Stomach (tissue), 8 donors: ENCODE measurements at regions not wholly inside any gene's neighbourhood (a gene's known extent, or its start where the extent isn't known, plus 50 kb on each side); places are given as distances from the start of the nearest gene placed in this dataset.

ENCODE experiments used
- DNase-seq, 2 donors: peaks; one replicate each; pipeline versions ENCODE4 v3.0.0 to v3.0.0-alpha.2; 2013 to 2019
- H3K27ac ChIP-seq, 5 donors: fragments of 200-600 bp in 4 of 5; sonication (generic) in 4 of 5; one replicate each; pipeline ENCODE4 v1.5.1; 2013 to 2019; ENCODE audit warnings: mild to moderate bottlenecking in 1 of 5, moderate library complexity in 1 of 5
- H3K27me3 ChIP-seq, 3 donors: fragments of 200-600 bp; sonication (generic); one replicate each; pipeline ENCODE4 v1.5.1; 2017 to 2019; ENCODE audit warnings: mixed run types in 1 of 3
- H3K36me3 ChIP-seq, 4 donors: fragments of 200-600 bp; sonication (generic); 1 replicate in 3 of 4; 2 replicates in 1 of 4; pipeline ENCODE4 v1.5.1; 2016 to 2019
- H3K4me1 ChIP-seq, 4 donors: fragments of 200-600 bp; sonication (generic); one replicate each; pipeline ENCODE4 v1.5.1; 2016 to 2019
- H3K4me3 ChIP-seq, 4 donors: fragments of 200-600 bp; sonication (generic) in 3 of 4; one replicate each; pipeline ENCODE4 v1.5.1; 2016 to 2019; ENCODE audit warnings: mild to moderate bottlenecking in 1 of 4
- H3K9me3 ChIP-seq, 4 donors: fragments of 200-600 bp; sonication (generic); one replicate each; pipeline ENCODE4 v1.5.1; 2016 to 2019
- EP300 ChIP-seq: sonication (generic); formaldehyde crosslinking; IDR thresholded peaks from one replicate; pipeline ENCODE4 v1.6.1; 2017; ENCODE audit warnings: antibody characterized with exemption
- POLR2A ChIP-seq, 4 donors: fragments of 450-650 bp; IDR thresholded peaks; one replicate each; pipeline ENCODE4 v1.6.1; 2016; ENCODE audit warnings: antibody characterized with exemption in 4 of 4, control low read depth in 2 of 4, mild to moderate bottlenecking in 1 of 4, moderate library complexity in 1 of 4
- POLR2AphosphoS5 ChIP-seq, 3 donors: sonication (generic); formaldehyde crosslinking; IDR thresholded peaks; one replicate each; pipeline ENCODE4 v1.6.1; 2016; ENCODE audit warnings: antibody characterized with exemption in 3 of 3
- WGBS, 5 donors: extraction: QIAGEN DNeasy Blood & Tissue Kit in 3 of 5; methylation state at CpG; one replicate each; pipeline versions ENCODE4 v1.1.5 to v1.1.7; 2013 to 2018; 5-methylcytosine and 5-hydroxymethylcytosine counted together
- intact Hi-C: fragments of 100-400 bp; cut with DNase I; formaldehyde crosslinking; loops from one replicate; pipeline ENCODE4 v1.15.1; 2023; ENCODE audit warnings: low total_unique reads
- TF ChIP-seq, protein P1 (sequence below), 7 experiments: fragments of 450-650 bp in 4 of 7; fragments of 200-600 bp in 3 of 7; sonication (generic) in 3 of 7; IDR thresholded peaks; one replicate each; pipeline ENCODE4 v1.5.1; 2016 to 2019; ENCODE audit warnings: antibody characterized with exemption in 7 of 7, control low read depth in 2 of 7, mild to moderate bottlenecking in 1 of 7
- donor health status: healthy with polysubstance abuse.
- donor health status: Bipolar disorder and iron deficiency.
- donor health status: healthy.

DNA sequence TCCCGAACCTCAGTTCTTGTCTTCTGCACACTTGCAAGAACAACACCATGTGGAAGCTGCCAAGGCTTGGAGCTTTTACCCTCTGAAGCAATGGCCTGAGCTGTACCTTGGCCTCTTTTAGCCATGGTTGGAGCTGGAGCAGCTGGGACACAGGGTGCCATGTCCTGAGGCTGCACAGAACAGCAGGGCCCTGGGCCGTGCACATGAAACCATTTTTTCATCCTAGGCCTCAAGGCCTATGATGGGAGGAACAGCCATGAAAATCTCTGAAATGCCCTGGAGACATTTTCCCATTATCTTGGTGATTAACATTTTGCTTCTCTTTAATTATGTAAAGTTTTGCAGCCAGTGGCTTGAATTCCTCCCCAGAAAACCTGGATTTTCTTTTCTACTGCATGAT, 817.8 kb upstream of the CXADR start:
- TF ChIP-seq POLR2A (IDR thresholded peaks at IDR 0.05) (no peak), POLR2AphosphoS5 (IDR thresholded peaks at IDR 0.05) (no peak), EP300 (no peak)
- TF ChIP-seq, protein P1, sequence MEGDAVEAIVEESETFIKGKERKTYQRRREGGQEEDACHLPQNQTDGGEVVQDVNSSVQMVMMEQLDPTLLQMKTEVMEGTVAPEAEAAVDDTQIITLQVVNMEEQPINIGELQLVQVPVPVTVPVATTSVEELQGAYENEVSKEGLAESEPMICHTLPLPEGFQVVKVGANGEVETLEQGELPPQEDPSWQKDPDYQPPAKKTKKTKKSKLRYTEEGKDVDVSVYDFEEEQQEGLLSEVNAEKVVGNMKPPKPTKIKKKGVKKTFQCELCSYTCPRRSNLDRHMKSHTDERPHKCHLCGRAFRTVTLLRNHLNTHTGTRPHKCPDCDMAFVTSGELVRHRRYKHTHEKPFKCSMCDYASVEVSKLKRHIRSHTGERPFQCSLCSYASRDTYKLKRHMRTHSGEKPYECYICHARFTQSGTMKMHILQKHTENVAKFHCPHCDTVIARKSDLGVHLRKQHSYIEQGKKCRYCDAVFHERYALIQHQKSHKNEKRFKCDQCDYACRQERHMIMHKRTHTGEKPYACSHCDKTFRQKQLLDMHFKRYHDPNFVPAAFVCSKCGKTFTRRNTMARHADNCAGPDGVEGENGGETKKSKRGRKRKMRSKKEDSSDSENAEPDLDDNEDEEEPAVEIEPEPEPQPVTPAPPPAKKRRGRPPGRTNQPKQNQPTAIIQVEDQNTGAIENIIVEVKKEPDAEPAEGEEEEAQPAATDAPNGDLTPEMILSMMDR (IDR thresholded peaks at IDR 0.05), result no peak

DNA sequence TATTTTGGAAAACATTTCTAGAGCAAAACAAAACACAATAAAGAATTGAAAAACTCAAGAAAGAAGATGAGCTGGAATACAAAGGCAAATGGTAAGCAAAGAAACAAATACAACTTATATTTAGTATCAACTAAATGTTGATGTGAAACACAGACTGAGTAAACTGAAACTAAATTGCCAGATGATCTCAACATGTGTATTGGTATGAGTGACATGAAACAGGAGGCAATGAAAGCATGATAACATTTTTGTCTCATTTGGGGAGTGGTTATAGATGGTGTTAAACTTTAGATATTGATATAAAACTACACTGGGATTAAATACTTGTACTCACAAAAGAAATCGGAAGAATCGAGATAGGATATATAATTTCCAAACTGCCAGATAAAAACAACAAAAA, 805.6 kb upstream of the CXADR start:
- H3K9me3 ChIP-seq, result no peaks in the 10 kb centered on the region
- no peak overlapping the region for H3K27ac ChIP-seq
- no peaks in the 10 kb centered on the region for H3K36me3 ChIP-seq
- no peak for DNase-seq
- intact Hi-C loops, result no loop called here
- no peaks in the 10 kb centered on the region for H3K27me3 ChIP-seq
- 84 to 88% (median 87%) methylated on average over 2 of the region's 2 CpGs for whole genome bisulfite sequencing, 5 donors
- TF ChIP-seq POLR2AphosphoS5 (IDR thresholded peaks at IDR 0.05), result no peak
- TF ChIP-seq, protein P1 (IDR thresholded peaks at IDR 0.05), result no peak
- TF ChIP-seq EP300, result no peak
- no peak for TF ChIP-seq POLR2A (IDR thresholded peaks at IDR 0.05)
- no peak overlapping the region for H3K4me3 ChIP-seq
- H3K4me1 ChIP-seq, result no peaks in the 10 kb centered on the region

More for the DNA sequence above, 817.8 kb upstream of the CXADR start:
- H3K36me3 ChIP-seq, result no peaks in the 10 kb centered on the region
- intact Hi-C loops, result no loop called here
- peaks cover 0 to 15% (median 10%) of the 10 kb centered on the region in 4 donors for H3K9me3 ChIP-seq
- no peaks in the 10 kb centered on the region for H3K27me3 ChIP-seq
- H3K4me3 ChIP-seq, result no peak overlapping the region
- DNase-seq, result no peak
- 85 to 100% (median 93%) methylated on average over 1 to 2 of the region's 2 CpGs for WGBS, 5 donors
- no peak overlapping the region for H3K27ac ChIP-seq
- H3K4me1 ChIP-seq, result no peaks in the 10 kb centered on the region

DNA sequence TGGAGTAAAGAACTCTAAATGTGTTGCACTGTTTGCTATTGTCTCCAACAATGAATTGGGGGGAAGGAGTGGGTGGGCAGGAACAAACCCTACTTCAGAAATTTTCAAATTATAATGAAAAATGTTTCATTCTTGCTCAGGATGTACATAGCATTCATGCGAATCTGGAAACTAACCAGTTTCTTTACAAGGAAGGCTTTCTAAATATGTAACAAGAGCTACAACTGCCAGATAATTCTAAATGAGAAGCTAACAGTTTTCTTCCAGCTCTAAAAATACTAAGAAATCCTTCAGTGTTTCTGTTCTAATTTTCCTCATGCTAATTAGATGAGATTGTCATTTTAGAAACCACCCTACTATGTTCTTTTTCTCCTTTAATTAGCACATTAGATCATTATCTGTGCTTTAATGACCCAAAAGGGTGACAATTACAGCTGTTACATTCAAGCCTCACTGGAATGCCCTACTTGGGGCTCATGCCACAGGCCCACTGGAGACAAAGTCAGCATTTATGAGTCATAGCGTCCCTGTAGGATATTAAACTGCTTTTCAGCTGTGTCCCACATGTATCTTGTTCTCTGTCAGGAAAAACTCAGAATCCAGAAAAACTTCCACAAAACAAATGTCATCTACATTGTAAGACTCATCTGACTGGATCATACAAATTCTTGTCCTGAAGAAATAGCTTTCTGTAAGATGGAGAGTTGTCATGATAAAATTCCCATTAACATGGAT, 804.6 kb upstream of the CXADR start:
- Histone ChIP-seq H3K27ac (no peak overlapping the region), H3K36me3 (no peaks in the 10 kb centered on the region), H3K4me3 (no peak overlapping the region), H3K4me1 (no peaks in the 10 kb centered on the region), H3K27me3 (no peaks in the 10 kb centered on the region), H3K9me3 (no peaks in the 10 kb centered on the region)
- intact Hi-C loops, result no loop called here
- no peak for DNase-seq
- TF ChIP-seq EP300 (no peak), POLR2AphosphoS5 (IDR thresholded peaks at IDR 0.05) (no peak), POLR2A (IDR thresholded peaks at IDR 0.05) (no peak)
- TF ChIP-seq, protein P1 (IDR thresholded peaks at IDR 0.05), result no peak
- 41 to 80% (median 58%) methylated on average over 2 of the region's 2 CpGs for WGBS, 5 donors

DNA sequence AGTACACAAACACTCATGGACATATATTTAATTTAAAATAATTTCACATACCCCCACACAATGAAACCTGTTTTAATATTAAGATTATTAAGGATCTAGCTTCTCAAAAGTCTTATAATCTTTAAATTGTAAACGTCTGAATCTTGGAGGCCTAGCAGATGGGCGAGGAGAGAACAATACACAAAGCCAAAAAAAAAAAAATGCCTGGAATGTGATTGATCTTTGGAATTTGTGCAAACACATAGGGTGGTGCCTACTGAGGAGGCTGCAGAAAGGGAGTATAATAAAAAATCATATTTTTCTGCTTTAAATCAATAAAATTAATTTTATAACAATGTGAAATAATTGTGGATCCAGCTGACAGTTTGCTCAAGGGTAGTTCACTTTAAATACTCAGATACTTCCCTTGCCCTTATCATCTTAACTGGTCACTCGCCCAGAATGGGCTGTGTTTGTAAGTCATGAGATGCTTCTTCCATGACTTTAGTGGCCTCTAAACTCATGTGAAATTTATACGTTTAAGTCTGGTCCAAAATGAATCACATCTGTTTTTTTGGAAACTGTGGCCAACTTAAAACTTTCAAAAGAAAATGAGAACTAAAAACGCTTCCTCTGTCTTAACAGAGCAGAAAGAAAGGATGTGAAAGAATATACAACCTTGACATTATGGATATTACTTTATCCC, 802.8 kb upstream of the CXADR start:
- no peak overlapping the region for H3K4me3 ChIP-seq
- peak in 1 of 2 donors; percentile 76 for DNase-seq
- no peak overlapping the region for H3K27ac ChIP-seq
- H3K9me3 ChIP-seq, result no peaks in the 10 kb centered on the region
- no peaks in the 10 kb centered on the region for H3K36me3 ChIP-seq
- H3K4me1 ChIP-seq, result no peaks in the 10 kb centered on the region
- intact Hi-C loops, result no loop called here
- 25 to 36% (median 30%) methylated on average over 5 of the region's 5 CpGs for WGBS, 5 donors
- TF ChIP-seq EP300 (no peak), POLR2A (IDR thresholded peaks at IDR 0.05) (no peak), POLR2AphosphoS5 (IDR thresholded peaks at IDR 0.05) (no peak)
- TF ChIP-seq, protein P1 (IDR thresholded peaks at IDR 0.05), result no peak
- H3K27me3 ChIP-seq, result no peaks in the 10 kb centered on the region
